H9 (cell line): ENCODE measurements at regions not wholly inside any gene's neighbourhood (a gene's known extent, or its start where the extent isn't known, plus 50 kb on each side); places are given as distances from the start of the nearest gene placed in this dataset.

ENCODE experiments used
- DNase-seq: peaks from one replicate; pipeline ENCODE4 v3.0.0-alpha.2; 2017
- H2AFZ ChIP-seq: one replicate; pipeline ENCODE4 v1.6.1; 2013; ENCODE audit warnings: mild to moderate bottlenecking, low read length, control low read depth, moderate library complexity
- H2AK5ac ChIP-seq: 2 replicates; pipeline ENCODE4 v1.6.1; 2013; ENCODE audit warnings: low read length, control low read depth, mixed read lengths; ENCODE audit not compliant: insufficient read length
- H2BK120ac ChIP-seq: one replicate; pipeline ENCODE4 v1.6.1; 2013; ENCODE audit warnings: low read depth, mild to moderate bottlenecking, low read length, control low read depth, inconsistent platforms; ENCODE audit not compliant: poor library complexity, severe bottlenecking
- H2BK12ac ChIP-seq: 2 replicates; pipeline ENCODE4 v1.6.1; 2013; ENCODE audit warnings: low read length, control low read depth, mixed read lengths, low read depth; ENCODE audit not compliant: insufficient read length
- H2BK15ac ChIP-seq: 2 replicates; pipeline ENCODE4 v1.6.1; 2013; ENCODE audit warnings: low read depth, low read length, control low read depth
- H2BK20ac ChIP-seq: one replicate; pipeline ENCODE4 v1.6.1; 2013; ENCODE audit warnings: low read depth, mild to moderate bottlenecking, low read length, control low read depth, inconsistent platforms; ENCODE audit not compliant: poor library complexity, severe bottlenecking
- H2BK5ac ChIP-seq: 2 replicates; pipeline ENCODE4 v1.6.1; 2013; ENCODE audit warnings: low read length, control low read depth, mixed read lengths; ENCODE audit not compliant: insufficient read length
- H3K14ac ChIP-seq: 2 replicates; pipeline ENCODE4 v1.6.1; 2013; ENCODE audit warnings: low read length, control low read depth; ENCODE audit not compliant: insufficient read depth
- H3K18ac ChIP-seq: 2 replicates; pipeline ENCODE4 v1.6.1; 2013; ENCODE audit warnings: low read depth, mild to moderate bottlenecking, mixed read lengths, low read length, control low read depth; ENCODE audit not compliant: insufficient read length
- H3K23ac ChIP-seq: 2 replicates; pipeline ENCODE4 v1.6.1; 2013; ENCODE audit warnings: low read length, control low read depth, mixed read lengths, low read depth; ENCODE audit not compliant: insufficient read length
- H3K23me2 ChIP-seq: 2 replicates; pipeline ENCODE4 v1.6.1; 2013; ENCODE audit warnings: low read depth, mild to moderate bottlenecking, mixed read lengths, low read length, control low read depth; ENCODE audit not compliant: insufficient read length, poor library complexity, severe bottlenecking
- H3K27ac ChIP-seq: 2 replicates; pipeline ENCODE4 v1.5.1; 2013; ENCODE audit warnings: low read length, control low read depth, mixed read lengths, low read depth; ENCODE audit not compliant: insufficient read length
- H3K27me3 ChIP-seq: 2 replicates; pipeline ENCODE4 v1.6.1; 2013; ENCODE audit warnings: low read length, control low read depth, inconsistent platforms; ENCODE audit not compliant: insufficient read depth
- H3K4ac ChIP-seq: 2 replicates; pipeline ENCODE4 v1.6.1; 2013; ENCODE audit warnings: low read depth, mild to moderate bottlenecking, control low read depth, inconsistent platforms, low read length, moderate library complexity
- H3K4me1 ChIP-seq: 2 replicates; pipeline ENCODE4 v1.6.1; 2013; ENCODE audit warnings: low read length, control low read depth, inconsistent platforms; ENCODE audit not compliant: insufficient read depth
- H3K4me2 ChIP-seq: 2 replicates; pipeline ENCODE4 v1.6.1; 2013; ENCODE audit warnings: low read length, control low read depth, mixed read lengths; ENCODE audit not compliant: insufficient read length, insufficient read depth
- H3K56ac ChIP-seq: 2 replicates; pipeline ENCODE4 v1.6.1; 2013; ENCODE audit warnings: low read depth, mild to moderate bottlenecking, mixed read lengths, low read length, control low read depth; ENCODE audit not compliant: insufficient read length
- H3K79me1 ChIP-seq: 2 replicates; pipeline ENCODE4 v1.6.1; 2013; ENCODE audit warnings: low read depth, mild to moderate bottlenecking, moderate library complexity, low read length, control low read depth, inconsistent platforms; ENCODE audit not compliant: insufficient read depth, poor library complexity, severe bottlenecking
- H3K79me2 ChIP-seq: 2 replicates; pipeline ENCODE4 v1.6.1; 2013; ENCODE audit warnings: low read length, control low read depth, inconsistent platforms; ENCODE audit not compliant: insufficient read depth
- H3K9ac ChIP-seq: 2 replicates; pipeline ENCODE4 v1.6.1; 2013; ENCODE audit warnings: low read length, control low read depth, mixed read lengths; ENCODE audit not compliant: insufficient read length; ENCODE audit errors: extremely low read depth
- H3K9me3 ChIP-seq: one replicate; pipeline ENCODE4 v1.6.1; 2013; ENCODE audit warnings: low read depth, low read length, inconsistent platforms; ENCODE audit not compliant: control insufficient read depth
- H3T11ph ChIP-seq: one replicate; pipeline ENCODE4 v1.6.1; 2013; ENCODE audit warnings: mild to moderate bottlenecking, low read length, control low read depth, inconsistent platforms
- H4K20me1 ChIP-seq: one replicate; pipeline ENCODE4 v1.6.1; 2013; ENCODE audit not compliant: control insufficient read depth, insufficient read length, insufficient read depth
- H4K5ac ChIP-seq: 2 replicates; pipeline ENCODE4 v1.6.1; 2013; ENCODE audit warnings: low read depth, mild to moderate bottlenecking, mixed read lengths, low read length, control low read depth; ENCODE audit not compliant: insufficient read length
- H4K8ac ChIP-seq: replicated peaks from 2 replicates; pipeline ENCODE4 v1.6.1; 2013; ENCODE audit warnings: low read length, control low read depth, mixed read lengths, low read depth; ENCODE audit not compliant: insufficient read length
- H4K91ac ChIP-seq: 2 replicates; pipeline ENCODE4 v1.6.1; 2013; ENCODE audit warnings: low read depth, mild to moderate bottlenecking, moderate library complexity, mixed read lengths, low read length, control low read depth; ENCODE audit not compliant: insufficient read length
- H3K27ac Mint-ChIP-seq, 3 experiments: 2 replicates in 2 of 3; 3 replicates in 1 of 3; pipeline ENCODE4 v1.8.0; 2020 to 2021; ENCODE audit warnings: mixed read lengths in 3 of 3, mild to moderate bottlenecking in 1 of 3, moderate library complexity in 1 of 3
- H3K27me3 Mint-ChIP-seq: 2 replicates; pipeline ENCODE4 v1.8.0; 2021; ENCODE audit warnings: low read depth, mild to moderate bottlenecking, moderate library complexity, mixed read lengths
- H3K36me3 Mint-ChIP-seq, 3 experiments: 2 replicates in 2 of 3; 3 replicates in 1 of 3; pipeline ENCODE4 v1.8.0; 2020 to 2021; ENCODE audit warnings: low read depth in 3 of 3, mixed read lengths in 3 of 3; ENCODE audit not compliant: insufficient read depth in 1 of 3
- H3K4me1 Mint-ChIP-seq, 2 experiments: 2 replicates each; pipeline ENCODE4 v1.8.0; 2020; ENCODE audit warnings: mixed read lengths in 2 of 2
- H3K4me3 Mint-ChIP-seq, 2 experiments: 2 replicates in 1 of 2; 3 replicates in 1 of 2; pipeline ENCODE4 v1.8.0; 2020 to 2021; ENCODE audit warnings: mild to moderate bottlenecking in 2 of 2, mixed read lengths in 2 of 2, moderate library complexity in 1 of 2
- H3K9me3 Mint-ChIP-seq, 2 experiments: 2 replicates in 1 of 2; 3 replicates in 1 of 2; pipeline ENCODE4 v1.8.0; 2020; ENCODE audit warnings: mild to moderate bottlenecking in 2 of 2, mixed read lengths in 2 of 2, moderate library complexity in 1 of 2
- CTCF ChIP-seq: fragments of 200-600 bp; sonication (generic); conservative IDR thresholded peaks from 3 replicates; pipeline ENCODE4 v1.8.0; 2021; ENCODE audit warnings: antibody characterized with exemption, mild to moderate bottlenecking
- WGBS: extraction: QIAGEN DNeasy Blood & Tissue Kit; methylation state at CpG from one replicate; pipeline ENCODE4 v1.1.7; 2013; ENCODE audit warnings: missing lambda C conversion rate, low lambda C conversion rate, mixed read lengths; ENCODE audit not compliant: insufficient read length; ENCODE audit errors: extremely low coverage; 5-methylcytosine and 5-hydroxymethylcytosine counted together

- no peaks in the 10 kb centered on the region for H3K79me1 ChIP-seq
- H3K4me1 Mint-ChIP-seq = no peaks in the 10 kb centered on the region
- no peak overlapping the region for H4K91ac ChIP-seq
- H2BK120ac ChIP-seq = no peak overlapping the region
- no peak overlapping the region for H2AFZ ChIP-seq
- DNase-seq = no peak
- no peak overlapping the region for H3K4me2 ChIP-seq
- H3K14ac ChIP-seq = no peak overlapping the region
- H3K4me3 Mint-ChIP-seq = no peak overlapping the region
- H3K27me3 Mint-ChIP-seq = no peaks in the 10 kb centered on the region
- H3K4ac ChIP-seq = no peak overlapping the region
- H4K5ac ChIP-seq = no peak overlapping the region
- H4K8ac ChIP-seq = no peak overlapping the region
- no peaks in the 10 kb centered on the region for H4K20me1 ChIP-seq
- no peak overlapping the region for H2BK20ac ChIP-seq
- H2BK12ac ChIP-seq = no peak overlapping the region
- no peak overlapping the region for H3K18ac ChIP-seq
- no peaks in the 10 kb centered on the region for H3K4me1 ChIP-seq
- H2AK5ac ChIP-seq = no peak overlapping the region
- peaks cover 0 to 2% of the 10 kb centered on the region in 2 experiments; a peak in 1 of 5 replicates for H3K9me3 Mint-ChIP-seq
- no peak overlapping the region for H3T11ph ChIP-seq
- H2BK5ac ChIP-seq = no peak overlapping the region
- no peak overlapping the region for H3K23ac ChIP-seq
- no peak overlapping the region for H3K27ac Mint-ChIP-seq
- no CpG with 5 or more reads among the region's 3 CpGs for WGBS
- no peaks in the 10 kb centered on the region for H3K23me2 ChIP-seq
- no peaks in the 10 kb centered on the region for H3K9me3 ChIP-seq
- H3K36me3 Mint-ChIP-seq = no peaks in the 10 kb centered on the region
- TF ChIP-seq CTCF = no peak
- H3K9ac ChIP-seq = no peak overlapping the region
- H3K79me2 ChIP-seq = no peaks in the 10 kb centered on the region
- H3K27me3 ChIP-seq = no peaks in the 10 kb centered on the region
- no peak overlapping the region for H3K27ac ChIP-seq
- H3K56ac ChIP-seq = no peak overlapping the region
- H2BK15ac ChIP-seq = no peak overlapping the region
These were observed 218.7 kb downstream of the ZIC4 start for GRCh38 chr3:147187687-147188086.
